Stimulated activated CD4-positive, alpha-beta T cell treated with anti-CD3 and anti-CD28 coated beads, Interleukin-1b, Interleukin-23, amount 100 ng/mL, for 1 hour (primary cell): ENCODE measurements at regions not wholly inside any gene's neighbourhood (a gene's known extent, or its start where the extent isn't known, plus 50 kb on each side); places are given as distances from the start of the nearest gene placed in this dataset.
A peak's percentile ranks its signal among the peaks of the same experiment; 100 is the strongest.

Experiments
- DNase-seq, 2 donors: peaks; one replicate each; pipeline ENCODE4 v3.0.0-alpha.2; 2020; ENCODE audit warnings: low read depth in 2 of 2

DNA sequence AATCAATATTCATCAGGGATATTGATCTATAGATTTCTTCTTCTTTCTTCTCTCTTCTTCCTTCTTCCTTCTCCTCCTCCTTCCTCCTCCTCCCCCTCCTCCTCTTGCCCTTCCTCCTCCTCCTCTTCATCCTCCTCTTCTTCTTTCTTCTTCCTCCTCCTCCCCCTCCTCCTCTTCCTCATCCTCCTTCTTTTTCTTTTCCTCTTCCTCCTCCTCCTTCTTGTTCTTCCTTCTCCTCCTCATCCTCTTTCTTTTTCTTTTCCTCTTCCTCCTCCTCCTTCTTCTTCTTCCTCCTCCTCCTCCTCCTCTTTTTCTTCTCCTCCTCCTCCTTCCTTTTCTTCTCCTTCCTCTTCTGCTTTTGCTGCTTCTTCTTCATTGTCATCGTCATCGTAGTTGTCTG is 52.4 kb upstream of the SERINC1 start:
- no peak for DNase-seq

DNA sequence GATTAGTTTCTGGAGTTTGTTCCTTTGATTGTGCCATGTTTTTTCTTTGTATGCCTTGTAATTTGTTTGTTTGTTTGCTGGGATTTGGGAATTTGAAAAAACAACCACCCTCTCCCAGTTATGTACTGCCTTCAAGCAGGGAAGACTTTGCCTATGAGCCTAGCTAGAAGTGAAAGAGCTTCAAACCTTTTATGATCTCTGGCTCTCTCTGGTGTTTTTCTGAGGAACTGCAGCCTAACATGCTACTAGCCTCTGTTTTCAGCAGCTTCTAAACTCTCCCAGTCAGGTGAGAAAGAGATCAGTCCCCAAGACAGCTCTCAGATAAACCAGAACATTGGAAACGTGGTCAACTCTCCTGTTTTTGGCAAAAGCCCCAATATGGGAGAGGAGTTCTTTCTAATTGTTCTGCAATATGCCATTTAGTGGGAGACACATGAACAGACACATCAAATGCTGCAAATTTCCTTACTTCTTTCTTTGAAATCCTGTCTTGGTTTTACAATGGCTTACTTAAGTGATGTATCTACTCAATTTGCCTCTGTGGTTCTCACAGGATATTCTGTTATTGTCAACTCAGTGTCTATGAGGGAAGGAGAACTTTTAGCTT is 58.9 kb upstream of the SERINC1 start:
- peak; percentile 2 to 12 for DNase-seq

DNA sequence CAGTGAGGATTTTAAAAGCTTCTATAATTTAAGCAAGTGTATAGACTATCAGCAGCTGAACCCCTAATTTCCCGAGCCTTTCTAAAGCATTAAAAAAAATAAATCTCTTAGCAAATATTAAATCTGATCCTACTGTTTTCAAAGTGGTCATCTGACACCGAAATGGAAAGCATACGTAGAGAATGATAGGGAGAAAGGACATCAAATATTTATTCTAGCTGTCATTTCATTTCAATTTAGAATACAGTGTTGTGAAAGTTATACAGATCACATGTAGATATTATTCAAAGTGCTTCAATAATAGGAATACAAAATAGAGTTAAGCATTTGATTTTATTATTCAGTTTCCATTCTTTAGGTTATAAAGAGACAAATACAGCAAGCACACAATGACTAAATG is 61.9 kb upstream of the PKIB start:
- DNase-seq: no peak

DNA sequence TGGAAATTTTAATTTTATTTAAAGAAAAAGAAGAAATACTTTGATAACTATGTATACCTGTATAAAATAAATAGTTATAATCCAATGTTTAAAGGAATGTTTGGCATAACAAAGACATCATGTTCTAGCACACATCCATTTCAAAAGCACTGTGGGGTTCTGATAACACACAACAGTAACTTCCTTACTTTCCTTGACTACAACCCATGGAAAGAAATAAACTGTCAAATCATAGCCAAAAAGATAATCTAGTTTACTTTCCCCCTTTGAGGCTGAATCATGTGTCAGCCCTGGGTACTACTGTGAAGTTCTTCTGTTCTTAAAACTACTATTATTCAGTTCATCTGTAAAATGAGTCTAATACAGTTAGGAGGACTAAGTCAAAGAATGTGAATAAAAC is 61.4 kb upstream of the PKIB start:
- DNase-seq: no peak

DNA sequence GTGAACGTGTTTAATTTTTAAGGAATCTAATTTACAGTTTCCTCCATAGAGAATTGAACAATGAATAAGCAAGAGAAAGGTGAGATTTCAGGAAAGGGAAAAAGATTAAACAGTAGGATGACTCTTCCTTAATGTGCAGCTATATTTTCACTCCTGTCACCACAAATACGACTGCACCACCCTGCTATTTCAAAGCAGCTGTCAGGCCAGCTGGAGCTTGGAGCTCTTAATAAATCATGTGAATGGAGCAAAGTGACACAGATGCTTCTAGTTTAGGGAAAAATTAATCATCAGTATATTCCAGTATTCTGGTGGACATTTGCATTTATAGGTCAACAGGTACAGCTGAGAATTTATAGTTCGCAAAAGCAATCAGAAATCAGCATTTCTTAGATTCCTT is 56.5 kb upstream of the PKIB start:
- DNase-seq: no peak

DNA sequence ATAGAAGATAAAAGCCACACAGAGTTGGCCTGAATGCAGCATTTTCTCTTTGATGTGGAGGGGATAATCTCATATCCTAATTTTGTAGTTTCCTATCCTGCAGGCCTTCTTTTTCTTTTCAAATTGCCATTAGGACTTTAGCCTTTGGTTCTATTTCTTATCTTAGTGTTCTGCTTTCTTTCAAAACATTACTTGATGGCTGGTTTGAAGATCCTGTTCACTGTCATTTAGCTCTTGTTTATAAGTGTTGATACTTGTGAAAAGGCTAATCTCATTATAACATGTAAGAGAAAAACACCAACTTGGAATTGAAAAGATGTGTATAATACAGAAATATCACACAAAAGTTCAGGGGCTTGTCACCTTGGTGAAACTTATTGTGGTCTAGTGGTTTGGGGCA is 54.6 kb upstream of the PKIB start:
- no peak for DNase-seq

DNA sequence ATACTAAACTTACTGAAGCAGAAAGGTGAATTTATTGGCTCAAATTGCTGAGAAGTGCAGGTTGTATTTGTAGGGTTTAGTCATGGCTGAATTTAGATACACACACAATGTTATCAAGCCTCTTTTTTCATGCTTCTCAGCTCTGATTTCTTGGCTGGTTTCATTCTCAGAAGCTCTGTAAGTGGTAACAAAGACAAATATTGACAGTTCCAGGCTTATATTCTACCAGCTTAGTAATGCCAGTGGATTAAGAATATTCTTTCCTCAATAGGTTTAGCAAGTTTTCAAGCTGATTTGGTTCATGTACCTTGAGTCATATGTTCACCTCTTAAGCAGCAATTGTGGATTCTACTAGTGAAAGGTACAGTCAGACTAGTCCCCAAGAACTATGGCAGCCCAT is 52.1 kb upstream of the PKIB start:
- DNase-seq: no peak
